ENCODE measurements at regions not wholly inside any gene's neighbourhood (a gene's known extent, or its start where the extent isn't known, plus 50 kb on each side); places are given as distances from the start of the nearest gene placed in this dataset.

DNA sequence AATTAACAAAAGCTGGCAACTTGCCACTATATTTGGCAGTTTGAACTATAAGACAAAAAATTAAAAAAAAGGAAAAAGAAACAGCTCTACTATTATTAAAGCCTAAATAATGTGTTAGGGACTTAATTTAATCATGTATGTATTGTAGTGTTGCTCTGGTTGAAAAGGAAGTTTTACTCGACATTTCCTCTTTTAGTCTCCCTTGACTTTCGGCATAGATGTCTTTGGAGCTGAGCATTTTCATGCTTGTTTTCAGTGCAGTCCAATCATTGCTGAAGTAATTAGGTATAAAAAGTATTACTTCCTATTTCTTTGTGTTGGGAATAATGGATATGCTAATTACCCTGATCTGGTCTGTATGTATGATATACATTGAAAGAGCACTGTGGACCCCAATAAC, 216.8 kb upstream of the KLF6 start:
- DNase-seq: no peak

DNA sequence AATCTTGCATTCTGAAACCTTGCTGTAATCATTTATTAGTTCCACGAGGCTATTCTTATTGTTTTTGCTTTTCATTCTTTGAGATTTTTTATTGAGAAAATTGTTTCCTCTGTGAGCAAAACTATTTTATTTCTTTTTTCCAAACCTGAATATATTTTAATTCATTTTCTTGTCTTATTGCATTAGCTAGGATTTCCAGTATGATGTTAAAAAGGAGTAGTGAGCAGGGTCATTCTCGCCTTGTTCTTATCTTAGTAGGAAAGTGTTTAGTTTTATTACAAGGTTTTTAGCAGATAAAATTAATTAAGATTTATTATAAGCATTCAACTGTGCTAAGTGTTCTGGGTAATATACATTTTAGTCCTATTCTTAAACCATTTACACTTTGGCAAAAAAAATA, 214.6 kb upstream of the KLF6 start:
- DNase-seq: no peak

DNA sequence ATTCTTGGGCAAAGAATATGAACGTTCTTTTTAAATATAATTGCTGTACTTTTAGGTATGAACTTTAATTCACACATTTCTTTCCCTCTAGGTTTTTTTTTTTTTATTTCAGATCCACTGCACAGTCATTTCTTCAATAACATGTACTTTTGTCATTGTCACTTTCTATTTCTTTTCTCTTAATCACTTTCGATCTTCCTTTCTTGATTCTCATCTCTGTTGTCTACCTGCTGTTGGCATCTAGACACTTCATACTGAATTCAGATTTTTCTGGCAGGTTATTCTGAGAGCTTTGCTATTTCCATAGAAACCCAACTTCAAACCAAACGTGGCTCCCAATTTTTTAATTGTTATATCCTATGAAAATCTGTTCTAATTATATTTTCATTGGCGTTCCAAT, 211.7 kb upstream of the KLF6 start:
- DNase-seq: no peak

DNA sequence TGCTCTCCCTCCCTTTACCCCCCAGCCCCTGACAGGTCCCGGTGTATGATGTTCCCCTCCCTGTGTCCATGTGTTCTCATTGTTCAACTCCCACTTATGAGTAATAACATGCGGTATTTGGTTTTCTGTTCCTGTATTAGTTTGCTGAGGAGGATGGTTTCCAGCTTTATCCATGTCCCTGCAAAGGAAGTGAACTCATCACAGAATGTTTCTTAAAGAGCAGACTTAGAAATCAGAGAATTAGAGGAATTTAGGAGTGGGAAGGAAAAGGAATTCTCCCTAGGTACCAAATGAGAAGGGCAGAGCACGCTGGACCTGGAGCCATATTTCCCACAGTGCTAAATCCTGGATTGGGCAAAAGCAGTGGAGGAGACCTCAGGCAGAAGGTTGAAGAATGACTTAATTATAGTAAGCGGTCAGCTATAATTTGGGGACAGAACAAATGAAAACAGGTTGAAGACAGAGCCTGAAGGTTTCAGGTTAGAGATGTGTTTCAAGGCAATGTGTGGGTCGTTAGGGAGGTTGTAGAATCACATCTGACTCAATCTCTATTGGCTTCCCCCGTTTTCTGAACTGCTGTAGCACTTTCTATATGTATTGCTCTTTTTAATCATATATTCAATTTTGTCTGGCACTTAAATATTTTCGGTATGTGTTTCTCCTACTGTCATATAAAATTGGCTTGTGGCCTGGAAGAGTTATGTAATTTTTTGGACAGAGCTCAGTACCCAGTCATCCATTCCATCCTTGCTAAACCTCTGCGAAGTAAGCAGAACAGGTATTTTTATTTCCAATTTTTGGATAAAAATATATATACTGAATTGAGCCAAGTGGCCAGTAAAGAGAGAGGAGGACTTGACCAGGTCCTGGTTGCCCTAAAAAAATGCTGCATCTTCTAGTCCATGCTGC, 210.5 kb upstream of the KLF6 start:
- no peak for DNase-seq

DNA sequence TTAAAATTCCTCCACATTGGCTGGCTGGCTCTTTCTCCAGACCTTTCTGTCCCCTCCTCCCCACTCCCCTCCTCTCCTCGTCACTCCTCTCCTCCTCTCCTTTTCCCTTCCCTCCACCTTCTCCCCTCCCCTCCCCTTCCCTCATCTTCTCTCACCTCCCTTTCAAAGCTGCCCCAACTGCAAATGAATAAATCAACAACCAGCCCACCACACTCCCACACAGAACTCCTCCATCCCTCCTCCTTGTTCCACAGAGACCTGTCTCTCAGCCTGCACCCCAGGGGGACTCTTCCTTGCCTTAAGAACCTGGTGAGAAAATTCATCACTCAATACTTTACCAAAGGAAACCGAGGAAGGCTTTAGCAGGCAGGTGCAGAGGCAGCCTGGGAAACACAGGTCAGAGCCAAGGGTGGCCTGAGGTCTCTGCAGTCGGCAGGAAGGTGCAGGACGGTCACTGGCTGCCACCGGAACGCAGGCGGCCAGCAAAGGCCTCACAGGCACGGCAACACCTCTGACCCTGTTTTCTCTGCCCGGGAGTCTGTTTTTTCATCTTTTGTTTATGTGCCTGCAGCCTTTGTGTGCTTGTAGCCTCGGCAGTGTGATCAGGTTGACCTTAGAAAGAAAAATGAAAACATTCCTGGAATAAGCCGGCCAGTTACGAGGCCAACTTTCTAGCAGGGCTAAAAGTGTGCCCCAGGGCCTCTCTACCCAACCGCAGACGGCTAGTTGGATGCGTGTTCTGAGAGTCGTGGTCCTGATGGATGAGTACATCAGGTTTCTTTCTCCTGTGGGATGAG, 207.6 kb upstream of the KLF6 start:
- DNase-seq: no peak

DNA sequence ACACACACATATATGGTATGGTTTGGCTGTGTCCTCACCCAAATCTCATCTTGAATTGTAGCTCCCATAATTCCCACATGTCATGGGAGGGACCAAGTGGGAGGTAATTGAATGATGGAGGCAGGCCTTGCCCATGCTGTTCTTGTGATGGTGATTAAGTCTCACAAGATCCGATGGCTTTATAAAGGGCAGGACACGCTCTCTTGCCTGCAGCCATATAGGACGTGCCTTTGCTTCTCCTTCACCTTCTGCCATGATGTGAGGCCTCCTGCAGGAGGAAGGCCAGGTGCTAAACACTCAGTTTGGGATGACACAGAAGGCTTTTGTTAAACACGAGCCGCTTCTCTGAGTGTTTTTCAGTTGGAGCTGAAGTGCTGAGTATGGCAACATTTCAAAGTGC, 205.3 kb upstream of the KLF6 start:
- no peak for DNase-seq

DNA sequence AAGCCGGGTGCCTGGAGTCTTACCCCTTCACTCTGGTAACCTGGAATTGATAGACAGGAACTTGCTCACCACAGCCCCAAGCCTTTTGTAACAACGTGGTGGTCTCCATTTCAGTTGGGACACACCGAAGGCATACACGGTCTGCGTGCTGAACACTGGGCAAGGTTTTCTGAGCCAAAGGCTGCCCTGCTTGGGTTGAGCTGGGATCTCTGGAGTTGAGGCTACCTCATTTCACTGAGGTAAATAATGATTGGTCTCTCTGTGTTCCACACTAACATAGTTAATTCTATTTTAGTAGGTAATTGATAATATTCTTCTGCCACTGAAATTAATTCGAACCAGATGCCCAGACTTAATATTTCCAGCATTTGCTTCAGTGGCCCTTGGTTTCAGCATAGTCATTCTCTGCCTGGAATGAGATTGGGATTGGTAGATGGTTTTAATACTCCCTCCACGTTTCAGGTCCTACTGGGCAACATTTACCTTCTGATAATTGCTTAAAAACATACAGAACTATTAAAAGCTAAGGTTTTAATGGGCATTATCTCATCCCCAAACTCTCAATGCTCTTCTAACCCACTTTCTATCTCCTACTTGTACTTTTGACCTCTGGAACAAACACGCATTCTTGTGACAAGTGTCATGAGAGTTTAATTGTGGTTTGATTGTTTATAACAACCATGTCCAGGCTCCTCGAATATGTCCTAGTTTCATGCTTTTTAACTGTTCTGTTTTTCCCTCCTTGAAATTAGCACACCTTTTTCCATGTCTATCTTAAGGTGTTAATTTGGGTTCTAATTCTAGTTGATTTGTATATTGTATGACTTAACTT, 202.3 kb upstream of the KLF6 start:
- no peak for DNase-seq

DNA sequence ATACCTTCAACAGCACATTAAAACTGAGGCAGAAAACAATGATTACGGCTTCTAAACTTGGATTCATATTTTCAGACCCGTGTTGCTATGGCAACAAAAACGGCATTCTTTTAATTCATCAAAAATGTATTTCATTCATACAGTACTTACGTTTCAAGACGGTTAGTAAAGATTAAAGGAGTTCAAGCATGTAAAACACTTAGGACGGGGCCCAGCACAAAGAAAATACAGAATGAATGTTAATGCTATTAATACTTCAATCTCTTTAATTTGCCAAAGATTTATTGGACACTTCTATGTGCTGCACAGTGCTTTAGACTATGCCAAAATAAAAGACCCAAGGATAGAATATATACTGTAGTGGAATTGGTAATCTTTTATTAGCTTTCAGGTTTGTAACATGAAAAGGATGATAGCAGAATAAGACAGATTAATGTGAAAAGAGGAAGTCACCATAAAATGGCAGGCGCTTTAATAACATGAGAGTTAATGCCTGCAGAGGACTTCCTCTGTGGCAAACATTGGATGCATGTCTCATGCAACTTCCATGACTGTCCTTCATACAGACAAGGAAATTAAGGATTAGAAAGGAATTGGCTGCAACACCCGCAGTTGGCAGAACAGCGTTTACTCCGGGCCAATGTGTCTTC, 201.6 kb upstream of the KLF6 start:
- DNase-seq: no peak

DNA sequence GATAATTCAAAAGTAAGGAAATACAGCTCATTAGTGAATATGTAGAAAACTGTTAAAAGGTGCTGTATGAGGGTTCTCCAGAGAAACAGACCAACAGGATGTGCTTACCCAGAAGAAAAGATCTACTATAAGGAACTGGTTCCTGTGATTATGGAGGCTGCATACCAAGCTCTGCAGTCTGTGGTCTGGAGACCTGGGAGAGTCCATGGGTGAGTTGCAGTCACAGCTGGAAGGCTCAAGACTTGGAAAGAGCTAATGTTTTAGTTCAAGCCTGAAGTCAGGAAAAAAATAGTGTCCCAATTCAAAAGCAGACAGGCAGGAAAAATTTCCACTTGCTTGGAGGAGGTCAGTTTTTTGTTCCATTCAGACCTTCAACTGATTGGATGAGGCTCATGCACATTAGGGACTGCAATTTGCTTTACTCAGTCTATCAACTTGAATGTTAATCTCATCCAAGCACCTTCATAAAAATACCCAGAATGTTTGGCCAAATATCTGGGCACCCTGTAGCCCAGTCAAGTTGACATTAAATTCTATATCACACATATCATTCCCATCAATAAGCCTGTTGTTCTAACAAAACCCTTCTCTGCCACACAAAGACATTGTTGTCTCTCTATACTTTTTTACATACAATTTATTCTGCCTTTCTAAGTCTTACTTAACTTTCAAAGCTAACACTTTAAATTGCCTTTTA, 197.9 kb upstream of the KLF6 start:
- DNase-seq: no peak

DNA sequence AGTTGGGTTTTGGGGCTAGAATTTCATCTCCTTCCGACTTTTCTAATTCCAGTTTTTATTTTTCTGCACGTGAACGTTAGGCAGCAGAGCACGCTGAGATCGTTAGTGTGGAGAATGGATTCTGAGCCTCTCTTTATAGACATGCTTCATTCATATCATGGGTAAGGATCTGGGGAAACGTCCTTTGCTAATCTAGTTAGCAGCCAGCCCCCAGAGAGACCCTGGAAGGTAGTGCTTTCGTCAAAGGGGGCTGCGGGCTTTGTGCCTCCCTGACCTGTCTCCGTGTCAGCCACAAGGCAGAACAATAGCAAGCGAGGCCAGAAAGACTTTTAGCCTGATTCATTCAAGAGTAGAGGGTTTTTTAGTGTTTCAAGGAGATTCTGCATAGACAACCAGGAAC, 196.3 kb upstream of the KLF6 start:
- DNase-seq: no peak

DNA sequence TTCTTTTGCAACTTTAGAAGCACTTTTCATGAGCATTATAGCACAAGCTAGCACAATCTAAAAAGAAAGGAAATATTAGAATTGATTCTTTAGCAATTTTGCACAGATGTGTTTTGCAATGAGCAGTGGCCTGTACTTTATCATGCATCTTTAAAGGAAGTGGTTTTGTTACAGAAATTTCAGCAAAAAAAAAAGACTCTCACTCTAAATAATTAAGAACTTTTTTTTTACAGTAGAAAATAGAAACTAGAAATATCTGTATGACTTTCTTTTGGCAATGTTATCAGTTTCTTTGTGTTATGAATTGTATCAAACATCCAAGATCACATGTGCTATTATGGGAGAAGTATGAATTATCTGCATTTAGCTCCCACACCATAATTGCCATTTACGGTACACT, 195.7 kb upstream of the KLF6 start:
- no peak for DNase-seq

DNA sequence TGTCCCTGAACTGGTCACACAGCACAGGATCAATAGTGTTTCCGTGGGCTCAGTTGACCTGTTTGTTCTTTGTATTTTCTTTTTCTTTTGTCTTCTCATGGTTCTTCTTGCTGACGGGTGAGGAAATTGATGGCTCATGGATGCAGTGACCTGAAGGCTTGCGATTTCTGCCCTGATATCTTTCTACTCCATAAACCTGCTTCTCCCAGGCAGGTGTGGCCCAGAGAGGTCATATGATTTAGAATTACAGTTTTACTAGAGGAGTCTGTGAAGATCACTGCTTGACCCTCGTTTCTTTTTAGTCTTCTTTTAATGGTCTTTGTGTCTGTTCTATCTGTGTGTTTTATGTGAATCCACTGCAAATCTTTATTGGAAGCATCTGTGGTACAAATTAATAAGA, 195.1 kb upstream of the KLF6 start:
- no peak for DNase-seq

DNA sequence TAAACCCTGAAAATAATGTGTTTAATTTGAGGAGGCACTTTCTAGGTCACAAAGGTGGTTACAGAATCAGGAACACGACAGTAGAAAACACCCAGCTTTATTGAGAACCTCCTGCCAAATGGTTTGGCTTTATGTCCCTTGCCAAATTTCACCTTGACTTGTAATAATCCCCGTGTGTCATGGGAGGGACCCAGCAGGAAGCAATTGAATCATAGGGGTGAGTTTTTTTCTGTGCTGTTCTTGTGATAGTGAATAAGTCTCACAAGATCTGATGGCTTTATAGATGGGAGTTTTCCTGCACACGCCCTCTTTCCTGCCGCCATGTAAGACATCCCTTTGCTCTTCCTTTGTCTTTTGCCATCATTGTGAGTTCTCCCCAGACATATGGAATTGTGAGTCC, 193.8 kb upstream of the KLF6 start:
- DNase-seq: no peak

DNA sequence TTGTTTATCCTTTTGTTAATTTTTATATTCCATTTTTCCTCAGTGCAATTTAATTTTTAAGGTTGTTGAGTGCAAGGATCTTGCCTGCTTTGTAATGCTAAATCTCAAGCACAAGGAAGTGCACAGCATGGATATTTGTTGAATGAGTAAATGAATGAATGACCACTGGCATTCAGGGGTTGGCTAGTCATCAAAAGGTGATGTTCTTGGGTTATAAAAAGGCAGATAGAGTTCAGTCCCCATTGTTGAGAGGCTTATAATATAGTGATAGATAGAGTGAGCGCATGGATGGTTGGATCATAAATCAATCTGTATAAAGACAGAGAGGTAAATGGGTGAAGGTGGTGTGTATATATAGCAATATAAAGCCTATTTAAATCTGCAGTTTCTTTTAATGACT, 193.2 kb upstream of the KLF6 start:
- DNase-seq: no peak

DNA sequence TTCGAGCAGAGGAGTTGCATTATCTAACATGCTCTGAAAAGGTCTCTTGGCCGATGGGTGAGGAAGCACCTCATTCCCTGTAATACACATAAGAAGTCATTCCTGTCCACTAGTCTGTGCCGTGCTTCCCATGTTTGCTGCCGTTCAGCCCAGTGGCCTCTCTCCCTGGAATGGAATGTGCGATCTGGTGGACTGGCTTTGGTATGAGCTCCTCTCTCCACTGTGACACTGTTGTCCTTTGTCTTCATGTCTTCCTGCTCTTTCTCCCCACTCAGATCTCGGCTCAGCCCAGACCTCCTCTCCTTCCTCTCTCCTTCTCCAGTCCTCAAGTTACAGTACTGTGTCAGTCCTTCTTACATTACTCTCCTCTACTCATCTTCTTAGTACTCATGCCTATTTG, 192.8 kb upstream of the KLF6 start:
- no peak for DNase-seq

DNA sequence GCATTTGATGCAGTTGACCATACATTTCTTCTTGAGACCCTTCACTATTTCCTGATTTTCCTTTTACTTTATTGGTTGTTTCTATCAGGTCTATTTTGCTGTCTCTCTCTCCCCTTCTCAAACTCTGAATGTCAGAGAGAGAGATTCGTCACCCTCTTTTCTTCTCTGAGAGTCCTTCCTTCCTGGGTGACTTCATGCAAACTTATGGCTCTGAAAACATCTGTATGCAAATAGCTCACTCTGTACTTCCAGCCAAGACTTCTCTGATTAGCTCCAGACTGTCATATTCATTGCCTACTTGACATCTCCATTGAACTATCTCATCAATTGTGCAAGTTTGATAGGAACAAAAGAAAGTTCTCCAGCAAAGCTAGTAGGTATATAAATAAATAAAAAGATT, 191.7 kb upstream of the KLF6 start:
- no peak for DNase-seq

DNA sequence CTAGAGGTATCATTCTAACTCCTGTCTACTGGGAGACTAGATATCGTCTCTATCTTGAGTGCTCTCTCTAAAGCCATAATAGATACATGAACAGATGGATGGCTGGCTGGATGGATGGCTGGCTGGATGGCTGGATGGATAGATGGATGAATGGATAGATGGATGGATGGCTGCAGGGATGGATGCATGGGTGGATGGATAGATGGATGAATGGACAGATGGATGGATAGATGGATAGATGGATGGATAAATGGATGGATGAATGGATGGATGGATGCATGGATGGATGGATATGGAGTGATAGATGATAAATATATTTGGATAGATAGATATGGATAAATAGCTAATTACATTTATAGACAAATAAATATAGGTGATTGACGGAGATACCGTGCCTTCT, 191.2 kb upstream of the KLF6 start:
- no peak for DNase-seq

DNA sequence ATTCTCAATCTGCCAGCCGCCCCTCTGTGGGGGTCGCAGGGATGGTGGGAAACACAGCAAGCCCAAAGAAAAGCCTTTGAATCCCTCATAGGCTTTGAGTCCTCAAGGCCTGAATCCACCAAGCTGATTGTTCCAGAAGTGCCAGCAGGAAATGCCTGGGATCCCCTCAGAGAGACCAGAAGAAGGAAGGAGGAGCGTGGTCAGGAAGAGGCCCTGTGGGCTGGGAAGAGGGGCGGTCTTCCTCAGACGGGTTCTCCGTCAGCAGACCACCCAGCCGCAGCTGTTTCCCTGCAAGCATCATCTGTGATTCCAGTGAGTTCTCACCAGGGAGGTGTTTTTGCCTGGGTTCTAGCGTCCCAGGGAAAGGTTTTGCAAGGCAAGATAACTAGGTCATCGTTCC, 190.0 kb upstream of the KLF6 start:
- DNase-seq: no peak

DNA sequence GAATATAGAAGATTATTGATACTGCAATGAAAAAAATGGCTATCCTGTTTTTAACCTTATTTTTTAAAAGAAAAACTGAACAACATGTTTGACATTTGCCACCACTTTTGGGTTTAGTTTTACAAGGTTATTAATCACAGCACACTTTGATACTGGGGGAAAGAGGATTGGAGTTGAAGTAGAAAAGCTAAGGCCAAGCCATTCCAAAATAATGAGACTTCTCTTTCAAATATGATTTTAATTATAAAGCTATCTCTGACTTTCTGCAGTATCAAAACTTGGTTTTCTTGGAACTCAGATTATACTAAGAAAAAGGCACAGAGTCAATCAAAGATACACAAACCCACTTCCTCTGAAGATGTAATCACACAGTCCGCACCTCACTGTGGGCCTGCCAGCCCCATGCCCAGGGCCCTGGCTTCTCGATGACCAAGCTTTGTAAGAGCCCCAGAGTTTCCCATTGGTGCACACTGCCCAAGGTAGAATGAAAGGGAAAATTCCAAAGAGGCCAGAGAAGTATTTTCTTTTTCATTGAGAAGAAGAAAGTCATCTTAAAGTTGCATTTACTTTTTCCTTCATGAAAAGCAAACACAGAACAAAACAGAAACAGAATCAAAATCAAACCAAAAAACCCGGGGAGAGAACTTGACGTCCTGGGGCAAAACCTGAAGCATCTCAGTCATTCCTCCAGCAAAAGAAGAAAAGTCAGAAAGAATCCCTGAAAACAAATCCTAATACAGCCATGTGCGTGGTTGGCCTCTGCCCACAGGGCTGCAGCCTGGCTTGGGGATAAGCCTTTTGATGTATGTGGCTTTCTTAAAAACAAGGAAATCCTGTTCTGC, 187.7 kb upstream of the KLF6 start:
- no peak for DNase-seq

DNA sequence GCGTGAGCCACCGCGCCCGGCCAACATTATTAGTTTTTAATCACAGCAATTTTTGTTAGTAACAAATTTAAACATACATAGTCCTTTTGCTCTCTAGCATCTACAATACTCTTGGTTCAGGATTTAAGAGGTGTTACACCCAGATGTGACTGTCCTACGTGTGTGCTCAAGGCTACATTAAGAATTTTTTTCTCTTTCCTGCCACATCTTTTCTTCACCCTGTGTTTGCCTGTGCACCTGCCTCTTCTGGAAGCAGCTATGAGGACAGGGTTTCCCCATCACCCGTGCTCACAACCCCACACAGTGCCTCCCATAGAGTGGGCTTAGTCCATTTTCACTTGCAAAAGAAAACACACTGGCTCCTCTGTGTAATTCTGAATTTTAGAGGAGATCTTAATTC, 186.7 kb upstream of the KLF6 start:
- DNase-seq: no peak

Data from NCI-H526 treated with DMSO at 0.1 percent for 48 hours (cell line).